Fibroblast of upper back skin (primary cell): ENCODE measurements at regions not wholly inside any gene's neighbourhood (a gene's known extent, or its start where the extent isn't known, plus 50 kb on each side); places are given as distances from the start of the nearest gene placed in this dataset.

ENCODE experiments used
- DNase-seq: peaks from one replicate; pipeline ENCODE4 v3.0.0-alpha.2; 2013

DNA sequence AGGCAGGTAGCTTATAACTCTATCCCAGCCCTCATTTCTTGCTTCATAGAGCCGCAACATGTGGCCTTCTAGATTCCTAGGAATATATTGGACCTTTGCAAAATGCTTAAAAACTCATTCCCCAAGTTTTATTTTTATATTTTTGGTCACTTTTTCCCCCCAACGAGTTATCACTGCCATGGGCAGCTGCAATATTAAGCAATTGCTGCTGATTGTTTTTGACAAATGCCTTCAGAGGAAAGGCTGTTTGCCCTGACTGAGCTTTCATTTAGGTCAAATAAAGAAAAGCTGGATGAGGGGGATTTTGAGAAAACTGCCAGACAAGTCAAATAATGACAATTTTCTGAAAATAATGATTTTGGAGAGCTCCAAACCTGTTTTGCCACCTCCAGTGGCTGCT, 976.9 kb upstream of the MBL2 start:
- no peak for DNase-seq

DNA sequence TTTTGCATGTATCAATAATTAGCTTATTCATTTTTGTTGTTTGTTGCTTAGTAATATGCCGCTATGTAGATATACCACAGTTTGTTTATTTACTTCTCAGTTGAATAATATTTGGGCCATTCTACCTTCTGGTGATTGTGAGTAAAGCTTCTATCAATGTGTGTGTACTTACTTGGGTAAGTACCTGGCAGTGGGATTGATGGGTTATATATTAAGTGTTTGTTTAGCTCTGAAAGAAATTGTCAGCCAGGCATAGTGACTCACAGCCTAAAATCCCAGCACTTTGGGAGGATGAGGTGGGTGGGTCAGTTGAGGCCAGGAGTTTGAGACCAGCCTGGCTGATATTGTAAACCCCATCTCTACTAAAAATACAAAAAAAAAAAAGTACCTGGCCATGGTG, 975.7 kb upstream of the MBL2 start:
- DNase-seq = no peak

DNA sequence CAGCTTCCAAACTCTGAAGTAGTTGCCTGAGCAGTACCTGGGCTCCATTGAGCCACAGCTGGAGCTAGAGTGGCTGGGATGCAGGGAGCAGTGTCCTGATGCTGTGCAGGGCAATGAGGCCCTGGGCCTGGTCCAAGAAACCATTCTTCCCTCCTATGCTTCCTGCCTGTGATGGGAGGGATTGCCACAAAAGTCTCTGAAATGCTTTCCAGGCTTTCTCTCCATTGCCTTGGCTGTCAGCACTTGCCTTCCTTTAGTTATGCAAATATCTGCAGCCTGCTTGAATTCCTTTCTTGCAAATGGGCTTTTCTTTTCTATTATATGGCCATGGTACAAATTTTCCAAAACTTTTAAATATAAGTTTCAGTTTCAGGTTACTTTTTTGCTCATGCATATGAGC, 972.2 kb upstream of the MBL2 start:
- DNase-seq = no peak

DNA sequence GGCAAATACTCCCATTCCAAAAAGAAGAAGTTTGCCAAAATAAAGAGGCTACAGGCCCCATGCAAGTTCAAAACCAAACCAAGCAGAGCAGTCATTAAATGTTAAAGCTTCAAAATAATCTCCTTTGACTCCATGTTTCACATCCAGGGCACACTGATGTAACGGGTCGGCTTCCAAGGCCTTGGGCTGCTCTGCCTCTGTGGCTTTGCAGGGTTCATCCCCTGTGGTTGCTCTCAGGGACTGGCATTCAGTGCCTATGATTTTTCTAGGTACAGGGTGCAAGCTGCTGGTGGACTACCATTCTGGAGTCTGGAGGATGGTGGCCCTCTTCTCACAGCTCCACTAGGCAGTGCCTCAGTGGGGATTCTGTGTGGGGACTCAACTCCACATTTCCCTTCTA, 971.6 kb upstream of the MBL2 start:
- DNase-seq = no peak

DNA sequence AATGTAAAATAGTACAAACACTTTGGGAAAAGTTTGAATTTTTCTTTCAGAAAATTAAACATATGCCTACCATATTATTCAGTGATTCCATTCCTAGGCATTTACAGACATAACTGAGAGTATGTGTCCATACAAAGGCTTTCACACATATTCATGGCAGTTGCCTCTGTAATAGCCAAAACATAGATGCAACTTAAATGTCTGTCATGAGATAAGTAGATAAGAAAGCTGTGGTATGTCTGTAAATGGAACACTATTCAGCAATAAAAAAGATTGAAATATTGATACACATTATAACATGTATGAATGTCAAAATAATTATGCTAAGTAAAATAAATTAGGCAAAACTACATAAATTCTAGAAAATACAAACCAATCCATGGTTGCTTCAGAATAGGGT, 964.5 kb upstream of the MBL2 start:
- DNase-seq = no peak

DNA sequence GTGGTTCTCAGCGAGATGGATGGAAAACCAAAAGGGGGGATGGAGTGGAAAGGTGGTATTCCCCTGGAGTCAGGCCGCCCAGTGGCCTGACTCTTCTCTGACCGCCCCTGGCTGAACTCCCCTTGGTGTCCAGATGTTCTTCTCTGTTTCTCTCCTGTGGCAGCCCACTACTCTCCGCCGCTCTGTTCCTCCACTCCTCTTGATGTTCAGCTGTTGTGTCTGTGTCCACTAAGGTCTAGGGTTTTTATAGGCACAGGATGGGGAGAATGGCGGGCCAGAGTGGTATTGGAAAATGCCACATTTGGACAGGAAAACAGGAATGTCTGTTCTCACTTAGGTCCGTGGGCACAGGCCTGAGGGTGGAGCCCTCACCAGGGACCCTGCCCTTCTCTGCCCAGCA, 954.3 kb upstream of the MBL2 start:
- no peak for DNase-seq

DNA sequence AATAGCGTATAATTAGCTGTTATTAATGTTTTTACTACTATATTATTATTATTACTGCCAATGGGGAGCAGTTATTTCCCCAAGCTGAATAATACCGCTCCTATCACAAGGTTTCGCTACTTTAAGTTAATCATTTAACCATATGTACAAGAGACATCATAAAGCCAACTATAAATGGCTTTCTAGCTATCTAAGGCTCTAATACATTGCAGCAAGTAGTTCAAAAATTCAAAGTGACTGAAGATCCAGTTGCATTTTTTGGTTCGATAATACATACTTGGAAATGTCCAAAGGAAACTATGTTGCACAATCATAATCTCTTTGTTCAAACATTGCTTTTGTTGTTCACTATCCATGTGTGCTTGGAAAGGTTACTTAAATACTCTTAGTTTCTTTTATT, 952.0 kb upstream of the MBL2 start:
- DNase-seq = no peak

DNA sequence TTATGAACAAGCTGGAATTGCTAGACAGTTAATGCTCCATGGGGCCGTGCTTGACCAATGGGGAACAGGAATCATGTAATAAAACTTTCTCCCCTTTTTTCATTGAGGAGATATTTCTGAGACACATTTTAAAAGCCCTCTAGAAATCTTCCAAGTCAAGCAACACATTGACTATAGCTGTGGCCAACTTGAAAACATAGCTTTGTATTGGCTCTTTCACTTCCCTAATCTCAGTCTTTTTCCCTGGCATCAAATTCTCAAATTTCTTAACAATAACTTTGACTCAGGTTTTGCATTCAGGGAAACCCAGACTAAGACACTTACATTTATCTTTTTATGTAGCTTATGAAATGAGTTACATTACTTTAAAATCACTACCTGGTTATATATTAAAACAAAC, 947.1 kb upstream of the MBL2 start:
- DNase-seq = no peak

DNA sequence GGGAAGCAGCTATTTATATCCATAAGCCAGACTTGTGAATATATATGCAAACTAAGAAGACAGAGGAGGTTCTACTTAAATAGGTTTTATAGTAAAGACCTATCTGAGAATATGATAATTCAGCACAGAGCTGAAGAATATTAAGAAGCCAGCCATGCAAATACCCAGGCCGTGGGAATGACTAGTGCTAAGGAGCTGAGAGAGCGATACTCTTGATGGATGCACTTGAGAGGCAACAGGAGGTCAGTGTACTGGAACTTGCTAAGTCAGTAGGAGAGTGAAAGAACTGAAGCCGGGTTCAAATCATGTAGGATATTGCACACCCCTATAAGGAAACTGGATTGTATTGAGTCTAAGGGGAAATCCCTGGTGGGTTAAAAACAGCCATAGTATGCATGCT, 943.6 kb upstream of the MBL2 start:
- DNase-seq = no peak

DNA sequence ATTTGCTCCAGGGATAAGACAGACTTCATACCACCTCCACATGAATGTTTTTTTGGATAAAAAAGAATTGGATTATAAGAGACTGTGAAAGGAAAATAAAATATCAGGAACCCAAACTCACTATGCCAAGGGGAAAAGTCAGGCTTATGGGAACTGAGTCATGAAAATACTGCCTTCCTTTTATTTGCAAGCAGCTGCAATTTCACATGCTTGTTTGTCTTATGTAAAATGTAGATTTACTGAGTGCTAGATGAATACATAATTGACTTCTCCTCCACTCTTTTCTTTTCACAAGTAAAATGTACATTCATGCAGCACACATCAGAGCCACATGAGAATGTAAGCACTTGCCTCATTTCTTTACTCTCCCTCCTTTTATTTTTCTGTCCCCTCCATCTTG, 940.8 kb upstream of the MBL2 start:
- DNase-seq = no peak

DNA sequence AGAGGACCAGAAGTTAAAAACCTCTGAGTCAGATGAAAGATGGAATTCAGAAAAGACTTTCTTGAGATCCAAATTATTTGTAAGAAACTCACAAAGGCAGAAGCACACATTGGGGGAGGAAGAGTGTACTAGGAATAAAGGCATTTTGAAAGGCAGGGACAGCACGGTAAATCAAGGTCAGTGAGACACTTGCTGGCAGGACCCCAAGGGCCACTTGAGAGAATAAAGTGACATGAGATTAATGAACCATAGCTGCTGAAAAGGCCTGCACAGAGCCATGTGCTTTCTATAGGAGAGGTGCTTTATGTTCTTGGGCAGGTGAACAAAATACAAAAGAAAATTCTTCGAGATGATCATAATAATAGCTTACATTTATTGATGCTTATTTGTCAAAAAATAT, 929.9 kb upstream of the MBL2 start:
- DNase-seq = no peak

DNA sequence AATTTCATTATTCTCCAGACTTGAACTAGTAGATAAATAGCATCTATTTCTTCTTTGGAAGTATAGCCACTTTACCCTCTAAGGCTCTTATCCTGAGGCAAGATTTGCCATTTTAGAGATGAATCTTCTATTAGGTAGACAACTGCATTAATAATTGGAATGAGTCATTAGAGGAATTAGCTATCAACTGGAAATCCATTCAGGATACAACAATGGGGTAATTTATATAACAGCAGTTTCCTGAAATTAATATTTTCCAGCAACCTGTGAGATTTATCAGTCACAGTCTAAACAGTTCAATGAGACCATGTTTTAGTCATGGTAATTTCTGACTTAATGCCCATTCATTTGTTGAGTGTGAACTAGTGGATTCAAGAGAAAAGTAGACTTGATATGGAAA, 928.6 kb upstream of the MBL2 start:
- DNase-seq = no peak

DNA sequence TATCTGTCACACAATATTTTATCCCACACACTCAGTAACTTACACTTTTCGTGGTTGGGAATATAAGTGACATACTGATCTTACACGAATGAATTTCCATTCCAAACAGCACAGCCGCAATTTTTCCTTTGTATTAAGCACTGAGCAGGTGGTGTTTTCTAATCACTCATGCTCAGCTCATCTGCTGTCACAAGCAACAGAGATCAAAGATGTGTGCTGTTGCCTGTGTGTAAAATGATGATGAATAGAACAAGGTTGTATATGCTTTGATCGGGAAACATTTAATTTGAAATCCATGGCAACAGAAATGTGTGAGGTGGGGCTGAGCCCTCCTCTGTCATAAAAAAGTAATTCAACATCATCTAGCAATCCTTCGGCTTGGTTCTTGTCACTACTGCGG, 927.7 kb upstream of the MBL2 start:
- DNase-seq = no peak

DNA sequence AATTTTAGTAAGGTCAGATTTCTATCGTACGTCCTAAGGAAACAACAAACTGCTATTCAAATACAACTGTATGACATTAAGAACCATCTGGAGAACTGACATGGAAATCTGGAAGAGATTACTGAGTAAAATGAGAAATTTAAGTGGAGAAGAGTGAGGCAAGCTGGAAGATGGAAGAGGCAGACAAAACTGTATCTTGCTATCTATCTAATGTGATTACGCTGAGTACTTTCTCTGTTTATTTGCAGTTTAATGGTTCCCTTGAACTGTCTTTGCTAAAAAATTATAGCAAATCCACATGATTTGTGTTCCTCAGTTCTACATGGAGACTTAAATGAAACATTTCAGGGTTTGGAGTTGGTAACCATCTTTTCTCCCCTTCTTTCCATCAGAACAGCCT, 927.1 kb upstream of the MBL2 start:
- no peak for DNase-seq

DNA sequence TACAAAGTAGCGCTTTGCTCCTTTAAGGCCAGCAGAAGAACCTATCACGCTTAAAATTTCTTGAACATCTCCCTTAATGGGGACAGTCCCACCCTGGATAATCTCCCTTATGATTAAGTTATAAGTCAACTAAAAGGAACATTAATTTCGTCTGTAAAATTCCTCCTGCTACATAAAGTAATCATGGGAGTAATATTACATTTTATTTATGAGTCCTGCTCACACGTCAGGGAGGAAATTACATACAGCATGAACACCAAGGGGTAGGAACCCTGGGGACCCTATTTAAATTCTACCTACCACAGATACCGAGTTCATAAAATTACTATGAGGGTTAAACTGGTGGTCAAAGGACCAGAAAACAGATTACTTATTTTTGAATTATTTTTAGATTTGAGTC, 926.6 kb upstream of the MBL2 start:
- DNase-seq = no peak

DNA sequence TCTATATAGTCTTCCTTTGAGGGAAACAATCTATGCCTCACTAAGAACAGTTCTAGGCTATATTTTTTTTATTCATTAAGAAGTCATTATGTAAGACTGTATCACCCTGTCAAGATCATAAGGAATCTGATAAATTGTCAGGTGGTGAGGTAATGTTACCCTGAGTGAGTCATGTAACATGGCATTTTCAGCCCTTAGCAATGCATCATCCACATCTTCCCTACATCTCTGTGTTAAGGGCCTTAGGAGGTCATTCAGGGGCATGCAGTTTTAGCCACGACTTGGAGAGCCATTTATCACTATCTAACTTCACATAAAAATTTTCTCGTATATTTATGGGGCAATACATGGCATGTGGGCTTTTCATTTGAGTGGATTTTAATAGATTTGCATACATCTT, 924.5 kb upstream of the MBL2 start:
- no peak for DNase-seq

DNA sequence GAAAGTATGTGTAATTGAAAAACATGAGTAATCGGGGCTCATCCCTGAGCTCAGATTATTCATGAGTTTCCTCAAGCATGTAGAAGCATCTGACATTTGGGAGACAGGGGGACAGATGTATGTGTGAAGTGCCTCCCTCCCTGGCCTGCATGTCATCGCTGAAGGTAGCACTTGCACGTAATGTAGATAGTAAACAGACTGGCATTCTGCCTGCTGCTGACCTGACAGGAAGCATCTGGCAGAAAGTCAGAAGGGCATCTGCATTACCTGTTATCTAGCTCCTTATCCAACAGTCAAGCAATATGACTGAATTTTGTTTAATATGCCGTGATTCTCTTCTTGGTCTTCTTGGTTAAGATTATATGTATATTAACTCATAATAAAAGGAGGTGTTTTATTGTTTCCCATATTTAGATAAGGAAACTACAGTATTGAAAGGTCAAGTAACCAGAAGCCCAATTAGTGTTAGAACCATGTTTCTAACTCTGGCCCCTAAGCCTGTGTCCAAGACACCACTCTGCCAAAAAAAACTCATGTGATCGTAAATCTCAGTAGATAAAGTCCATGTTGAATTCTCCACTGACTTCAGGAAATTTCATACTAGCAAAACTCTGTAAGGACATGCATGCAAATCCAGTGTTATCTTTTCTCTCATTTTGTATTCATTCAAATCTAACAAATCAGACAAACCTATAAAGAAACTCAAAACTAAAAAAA, 918.1 kb upstream of the MBL2 start:
- DNase-seq = no peak

DNA sequence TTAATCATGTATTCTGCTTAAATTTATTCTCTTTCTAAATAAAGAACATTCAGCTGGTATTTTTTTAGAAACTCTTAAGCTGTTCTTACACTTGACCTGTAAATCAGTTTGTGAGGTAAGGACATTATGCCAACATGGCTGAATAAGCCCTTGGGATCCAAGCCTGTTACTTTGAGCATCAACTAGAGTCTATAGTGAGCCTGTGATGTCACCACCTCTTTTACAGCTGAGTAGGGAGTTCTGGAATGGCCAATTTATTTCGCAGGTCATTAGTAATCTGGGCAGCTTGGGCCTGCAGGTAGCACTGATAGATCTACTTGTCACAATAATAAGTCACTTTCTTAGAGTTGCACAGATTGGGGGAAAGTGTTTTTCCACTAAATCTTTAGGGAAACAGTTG, 915.2 kb upstream of the MBL2 start:
- no peak for DNase-seq

DNA sequence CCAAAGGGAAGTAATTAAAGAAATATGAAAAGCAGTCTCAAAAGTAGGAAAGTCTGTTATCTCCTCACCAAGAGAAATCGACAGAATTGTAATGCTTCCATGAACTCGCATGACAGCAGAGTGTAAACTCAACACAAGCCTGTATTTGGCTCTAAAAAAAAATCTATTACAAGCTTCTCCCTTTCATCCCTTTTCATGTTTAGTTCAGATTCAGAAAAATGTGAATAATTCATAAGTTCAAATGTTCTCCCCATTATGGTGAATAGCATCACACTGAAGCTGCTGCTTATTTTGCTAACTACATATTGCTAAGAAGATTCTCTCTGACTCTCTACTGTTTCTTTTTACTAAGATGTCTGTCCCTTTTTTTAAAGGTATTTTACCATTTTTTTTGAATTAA, 910.3 kb upstream of the MBL2 start:
- DNase-seq = no peak

DNA sequence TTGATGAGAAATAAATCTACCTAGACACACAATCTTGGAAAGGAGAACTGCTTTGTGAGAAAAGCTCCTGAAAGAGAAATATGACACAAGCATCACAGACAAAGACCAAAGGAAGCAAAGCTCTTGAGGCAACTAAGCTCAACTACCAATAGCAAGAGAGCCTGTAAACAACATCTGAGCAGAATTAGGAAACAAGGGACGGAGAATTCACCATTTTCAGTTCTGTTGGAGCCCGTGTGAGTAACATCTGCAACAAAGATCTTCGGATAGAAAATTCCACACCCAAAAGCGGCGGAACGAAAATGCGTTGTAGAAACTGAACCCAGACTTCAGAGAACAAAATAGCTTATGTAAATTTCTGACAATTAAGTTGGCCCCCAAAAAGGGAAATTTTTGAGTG, 909.9 kb upstream of the MBL2 start:
- no peak for DNase-seq

DNA sequence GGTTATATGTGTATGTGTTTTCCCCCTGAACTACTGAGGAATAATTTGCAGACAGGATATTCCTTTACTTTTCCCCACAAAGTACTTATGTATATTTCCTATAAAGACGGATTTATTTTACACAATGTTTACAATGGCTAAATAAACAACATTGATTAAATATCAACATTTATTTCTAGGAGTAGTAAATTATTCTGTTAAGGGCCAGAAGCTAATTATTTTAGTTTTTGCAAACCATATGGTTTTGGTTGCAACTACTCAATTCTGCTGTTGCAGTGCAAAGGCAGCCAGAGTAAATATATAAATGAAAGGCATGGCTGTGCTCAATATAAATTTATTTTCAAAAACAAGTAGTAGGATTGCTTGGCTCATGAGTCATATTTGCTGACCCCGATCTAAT, 907.1 kb upstream of the MBL2 start:
- DNase-seq = no peak

DNA sequence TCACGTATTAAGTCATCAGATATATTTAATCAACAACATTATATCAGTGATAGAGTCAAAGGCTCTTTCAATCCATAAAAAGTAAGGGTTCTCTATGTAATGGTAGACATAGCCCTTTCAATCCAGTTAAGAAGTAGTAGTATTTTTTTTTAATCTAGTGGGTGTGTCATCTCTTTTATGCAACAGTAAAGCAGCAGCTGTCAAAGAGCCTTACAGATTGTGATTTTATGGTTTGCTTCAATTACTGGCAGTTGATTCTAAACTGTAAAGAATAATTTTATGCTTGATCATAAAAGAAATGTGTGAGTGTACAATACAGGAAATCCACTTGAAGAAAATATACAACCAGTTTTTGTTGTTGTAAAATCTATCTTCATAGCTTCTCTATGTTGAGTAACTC, 902.6 kb upstream of the MBL2 start:
- no peak for DNase-seq

DNA sequence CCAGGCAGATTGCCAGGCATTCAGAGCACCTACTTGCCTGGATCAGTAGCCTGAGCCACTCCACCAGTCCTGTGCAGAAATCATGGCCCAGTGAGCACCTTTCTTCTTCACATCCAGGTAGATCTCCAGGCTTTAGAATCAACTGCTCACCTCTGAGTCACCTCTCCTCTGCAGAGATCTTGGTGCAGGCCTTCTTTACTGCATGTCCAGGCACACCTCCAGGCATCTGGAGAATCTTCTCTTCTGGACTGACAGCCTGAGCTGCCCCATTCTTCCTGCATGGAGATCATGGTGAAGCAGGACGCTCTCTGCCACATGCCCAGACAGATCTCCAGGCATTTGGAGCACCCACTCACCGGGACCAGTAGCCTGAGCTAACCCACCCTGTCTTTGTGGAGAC, 894.5 kb upstream of the MBL2 start:
- no peak for DNase-seq

DNA sequence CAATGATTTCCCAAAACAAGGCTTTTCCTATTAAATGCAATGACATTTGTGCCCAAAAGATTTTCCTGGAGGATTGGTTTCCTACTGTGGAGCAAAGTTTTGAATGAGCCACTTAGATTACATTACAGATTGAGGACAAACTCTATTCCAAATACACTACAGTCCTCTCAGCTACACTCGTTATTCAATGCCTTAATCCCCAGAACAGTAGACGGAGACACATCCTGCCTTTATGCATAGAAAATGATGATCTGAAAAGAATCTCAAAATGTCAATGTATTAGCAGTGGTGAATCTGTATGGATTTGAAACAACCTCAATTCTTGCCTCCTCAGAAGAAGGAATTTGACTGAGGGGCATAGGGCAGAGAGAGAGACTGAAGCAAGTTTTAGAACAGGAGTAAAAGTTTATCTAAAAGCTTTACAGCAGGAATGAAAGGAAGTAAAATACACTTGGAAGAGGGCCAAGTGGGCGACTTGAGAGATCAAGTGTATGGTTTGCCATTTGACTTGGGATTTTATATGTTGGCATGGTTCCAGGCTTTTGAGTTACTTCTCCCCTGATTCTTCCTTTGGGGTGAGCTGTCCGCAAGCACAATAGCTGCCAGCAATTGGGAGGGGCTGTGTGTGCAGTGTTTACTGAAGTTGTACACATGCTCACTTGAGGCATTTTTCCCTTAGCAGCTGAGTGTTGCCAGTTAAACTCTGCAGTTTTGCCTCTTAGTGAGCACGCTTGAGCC, 891.9 kb upstream of the MBL2 start:
- no peak for DNase-seq

DNA sequence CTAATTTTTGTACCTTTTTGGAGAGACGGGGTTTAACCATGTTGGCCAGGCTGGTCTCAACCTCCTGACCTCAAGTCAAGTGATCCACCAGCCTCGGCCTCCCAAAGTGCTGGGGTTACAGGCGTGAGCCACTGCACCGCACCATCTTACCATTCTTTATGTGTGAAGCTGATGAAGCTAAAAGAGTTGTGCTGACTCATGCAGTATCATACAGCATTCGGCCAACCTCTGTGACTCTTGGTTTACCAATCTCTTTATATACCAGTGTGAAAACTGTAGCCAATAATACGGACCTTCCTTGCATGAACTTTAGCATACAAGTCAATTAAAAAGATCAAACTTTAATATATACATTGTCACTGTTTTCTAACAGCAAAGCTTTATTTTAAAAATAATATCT, 878.2 kb upstream of the MBL2 start:
- DNase-seq = no peak
